H1 (cell line): ENCODE measurements at regions not wholly inside any gene's neighbourhood (a gene's known extent, or its start where the extent isn't known, plus 50 kb on each side); places are given as distances from the start of the nearest gene placed in this dataset.
"Not testable (repeated sequence)": the region's sequence is repeated elsewhere in the genome, so short reads cannot be mapped to it uniquely, and the experiment has no call there.

Experiments used
- CTCF ChIA-PET: fragments of 300-600 bp; sonication (Branson Sonifier 250); formaldehyde crosslinking; loops from one replicate; lab custom pipeline; 2021; ENCODE audit not compliant: partially characterized antibody; lab: Charles Lee
- POLR2A ChIA-PET: fragments of 300-600 bp; sonication (Branson Sonifier 250); formaldehyde crosslinking; loops from one replicate; lab custom pipeline; 2021; ENCODE audit warnings: inconsistent platforms; ENCODE audit not compliant: partially characterized antibody; lab: Charles Lee
- DNase-seq, 2 experiments: peaks; one replicate each; pipeline versions ENCODE4 v3.0.0 to v3.0.0-alpha.2; 2010 to 2022; ENCODE audit warnings: low spot score in 2 of 2, low read depth in 1 of 2, mixed read lengths in 1 of 2
- FAIRE-seq: peaks from 2 replicates; lab custom pipeline; 2011; peaks lifted over from hg19 to GRCh38; lab: Jason Lieb, UNC
- H2AFZ ChIP-seq: 2 replicates; pipeline ENCODE4 v1.8.1; 2012; ENCODE audit warnings: low read length, inconsistent platforms
- H2AK5ac ChIP-seq: 2 replicates; pipeline ENCODE4 v1.6.1; 2013; ENCODE audit warnings: low read depth, low read length
- H2BK120ac ChIP-seq: replicated peaks from 2 replicates; pipeline ENCODE3; 2013; ENCODE audit warnings: low read depth, low read length, inconsistent platforms
- H2BK12ac ChIP-seq: 2 replicates; pipeline ENCODE4 v1.6.1; 2013; ENCODE audit warnings: low read depth, low read length
- H2BK15ac ChIP-seq: 2 replicates; pipeline ENCODE4 v1.6.1; 2013; ENCODE audit warnings: low read length
- H2BK20ac ChIP-seq: 2 replicates; pipeline ENCODE4 v1.6.1; 2013; ENCODE audit warnings: low read length
- H2BK5ac ChIP-seq: 2 replicates; pipeline ENCODE4 v1.6.1; 2013; ENCODE audit warnings: low read depth, low read length
- H3K14ac ChIP-seq: 2 replicates; pipeline ENCODE4 v1.6.1; 2013; ENCODE audit warnings: inconsistent platforms; ENCODE audit not compliant: insufficient read length
- H3K18ac ChIP-seq: 2 replicates; pipeline ENCODE4 v1.6.1; 2013; ENCODE audit warnings: low read length; ENCODE audit errors: extremely low read depth
- H3K23ac ChIP-seq: 2 replicates; pipeline ENCODE4 v1.6.1; 2013; ENCODE audit warnings: inconsistent platforms; ENCODE audit not compliant: insufficient read length
- H3K23me2 ChIP-seq: 2 replicates; pipeline ENCODE4 v1.6.1; 2013; ENCODE audit warnings: low read depth, low read length
- H3K27ac ChIP-seq: 2 replicates; pipeline ENCODE4 v1.6.1; 2011; ENCODE audit warnings: low read depth, low read length, inconsistent platforms
- H3K27me3 ChIP-seq, 4 experiments: replicated peaks in 1 of 4; 1 replicate in 1 of 4; 2 replicates in 3 of 4; pipeline versions ENCODE4 v1.6.1 to v1.8.1; 2011 to 2013; ENCODE audit warnings: low read length in 3 of 4, mild to moderate bottlenecking in 3 of 4, inconsistent platforms in 2 of 4, mixed read lengths in 2 of 4, moderate library complexity in 1 of 4; ENCODE audit not compliant: control insufficient read depth in 3 of 4, insufficient read depth in 3 of 4; ENCODE audit errors: extremely low read depth in 1 of 4
- H3K36me3 ChIP-seq, 4 experiments: 2 replicates each; pipeline versions ENCODE4 v1.6.1 to v1.8.1; 2011 to 2013; ENCODE audit warnings: mild to moderate bottlenecking in 4 of 4, low read length in 3 of 4, moderate library complexity in 2 of 4, control low read depth in 1 of 4, inconsistent platforms in 1 of 4; ENCODE audit not compliant: insufficient read depth in 4 of 4, control insufficient read depth in 2 of 4
- H3K4ac ChIP-seq: replicated peaks from 2 replicates; pipeline ENCODE3; 2013; ENCODE audit warnings: low read length, low read depth, mixed read lengths, inconsistent platforms; ENCODE audit not compliant: insufficient read length
- H3K4me1 ChIP-seq, 4 experiments: replicated peaks in 1 of 4; 1 replicate in 1 of 4; 2 replicates in 3 of 4; pipeline versions ENCODE4 v1.6.1 to v1.8.1; 2011 to 2013; ENCODE audit warnings: low read length in 3 of 4, inconsistent platforms in 2 of 4, mixed read lengths in 1 of 4; ENCODE audit not compliant: insufficient read depth in 4 of 4, control insufficient read depth in 3 of 4
- H3K4me2 ChIP-seq, 2 experiments: 2 replicates each; pipeline versions ENCODE4 v1.6.1 to v1.8.1; 2011 to 2013; ENCODE audit warnings: low read depth in 2 of 2, low read length in 2 of 2, control low read depth in 1 of 2, inconsistent platforms in 1 of 2, mild to moderate bottlenecking in 1 of 2; ENCODE audit not compliant: insufficient read depth in 1 of 2
- H3K4me3 ChIP-seq, 4 experiments: fragments of 200-600, 300-600 bp in 1 of 4; sonication (generic), shearing (Covaris generic), sonication (Bioruptor Twin) in 1 of 4; 2 replicates each; pipeline versions ENCODE4 v1.5.1 to v1.8.1; 2011 to 2016; ENCODE audit warnings: low read length in 4 of 4, low read depth in 3 of 4, control low read depth in 2 of 4, inconsistent platforms in 2 of 4, mild to moderate bottlenecking in 2 of 4, mixed read lengths in 1 of 4, moderate library complexity in 1 of 4; ENCODE audit not compliant: insufficient read depth in 2 of 4; ENCODE audit errors: extremely low read depth in 1 of 4
- H3K56ac ChIP-seq: replicated peaks from 2 replicates; pipeline ENCODE3; 2013; ENCODE audit warnings: low read depth, mild to moderate bottlenecking, mixed read lengths, low read length, inconsistent platforms; ENCODE audit not compliant: insufficient read length
- H3K79me1 ChIP-seq: 2 replicates; pipeline ENCODE4 v1.6.1; 2013; ENCODE audit warnings: low read depth, low read length, control low read depth
- H3K79me2 ChIP-seq, 2 experiments: 2 replicates each; pipeline versions ENCODE4 v1.6.1 to v1.8.1; 2012 to 2013; ENCODE audit warnings: low read length in 2 of 2, mild to moderate bottlenecking in 2 of 2, inconsistent platforms in 1 of 2; ENCODE audit not compliant: insufficient read depth in 2 of 2, control insufficient read depth in 1 of 2
- H3K9ac ChIP-seq, 4 experiments: replicated peaks in 1 of 4; 1 replicate in 1 of 4; 2 replicates in 3 of 4; pipeline versions ENCODE4 v1.6.1 to v1.8.1; 2011 to 2013; ENCODE audit warnings: low read depth in 3 of 4, low read length in 3 of 4, control low read depth in 2 of 4, mild to moderate bottlenecking in 2 of 4, moderate library complexity in 2 of 4, inconsistent platforms in 1 of 4; ENCODE audit errors: extremely low read depth in 1 of 4
- H3K9me3 ChIP-seq, 2 experiments: 2 replicates each; pipeline versions ENCODE4 v1.6.1 to v1.8.1; 2012 to 2013; ENCODE audit warnings: mild to moderate bottlenecking in 2 of 2, moderate library complexity in 2 of 2, control low read depth in 1 of 2, inconsistent platforms in 1 of 2, low read depth in 1 of 2, low read length in 1 of 2, mixed read lengths in 1 of 2; ENCODE audit not compliant: insufficient read depth in 2 of 2
- H4K20me1 ChIP-seq, 2 experiments: replicated peaks in 1 of 2; 2 replicates each; pipeline versions ENCODE3 to v1.8.1; 2011 to 2013; ENCODE audit warnings: inconsistent platforms in 2 of 2, low read length in 2 of 2, mild to moderate bottlenecking in 1 of 2; ENCODE audit not compliant: insufficient read depth in 2 of 2, control insufficient read depth in 1 of 2
- H4K5ac ChIP-seq: 2 replicates; pipeline ENCODE4 v1.6.1; 2013; ENCODE audit warnings: low read length, low read depth, mixed read lengths, inconsistent platforms; ENCODE audit not compliant: insufficient read length
- H4K8ac ChIP-seq: 2 replicates; pipeline ENCODE4 v1.8.0; 2013; ENCODE audit warnings: mild to moderate bottlenecking, moderate library complexity, low read length, inconsistent platforms; ENCODE audit not compliant: insufficient read depth; ENCODE audit errors: extremely low read depth
- H4K91ac ChIP-seq: replicated peaks from 2 replicates; pipeline ENCODE3; 2013; ENCODE audit warnings: low read length, mixed read lengths, inconsistent platforms; ENCODE audit not compliant: insufficient read length
- WGBS, 2 experiments: shearing (Covaris generic) in 1 of 2; methylation state at CpG; one replicate each; pipeline versions ENCODE4 v1.1.6 to v1.1.7; 2013 to 2015; ENCODE audit warnings: low lambda C conversion rate in 2 of 2, mixed read lengths in 2 of 2, inconsistent platforms in 1 of 2, low coverage in 1 of 2, missing lambda C conversion rate in 1 of 2; ENCODE audit not compliant: insufficient replicate concordance in 2 of 2, insufficient coverage in 1 of 2, insufficient read length in 1 of 2; ENCODE audit errors: extremely low coverage in 1 of 2, missing lambda C conversion rate in 1 of 2; 5-methylcytosine and 5-hydroxymethylcytosine counted together

GRCh38 chr10:5292970-5293369 lies 71.8 kb upstream of the UCN3 start:
- H4K91ac ChIP-seq, H3K4me2 ChIP-seq, POLR2A ChIA-PET, H4K5ac ChIP-seq, H3K4ac ChIP-seq, H3K56ac ChIP-seq, H2BK20ac ChIP-seq, H2BK15ac ChIP-seq, H4K20me1 ChIP-seq, H3K79me2 ChIP-seq, H2AK5ac ChIP-seq, H2AFZ ChIP-seq, H4K8ac ChIP-seq, H3K18ac ChIP-seq, H3K4me1 ChIP-seq, H2BK12ac ChIP-seq, H3K23me2 ChIP-seq, H3K79me1 ChIP-seq, H3K27me3 ChIP-seq, H3K36me3 ChIP-seq, H3K4me3 ChIP-seq, H3K9ac ChIP-seq, H3K14ac ChIP-seq, FAIRE-seq, H3K23ac ChIP-seq, DNase-seq, H3K27ac ChIP-seq, H3K9me3 ChIP-seq, H2BK120ac ChIP-seq, H2BK5ac ChIP-seq: not testable (repeated sequence)
- WGBS, 2 experiments: 79% methylated on average over 2 of the region's 2 CpGs; no CpG with 5 or more reads in 1 of the 2 experiments
- CTCF ChIA-PET: interaction anchor here (0.9 to 3.2 kb wide), 6 partner anchors 10 to 482 kb away, joined by 3 to 21 read pairs (median 4); partner anchors contain the start of gene TUBAL3
